SH-SY5Y (cell line): ENCODE measurements at regions not wholly inside any gene's neighbourhood (a gene's known extent, or its start where the extent isn't known, plus 50 kb on each side); places are given as distances from the start of the nearest gene placed in this dataset.

Experiments
- GATA2 ChIP-seq: IDR thresholded peaks from 2 replicates; pipeline ENCODE4 v1.6.1; 2011; ENCODE audit warnings: mild to moderate bottlenecking, low read depth, low read length
- GATA3 ChIP-seq: IDR thresholded peaks from 2 replicates; pipeline ENCODE4 v1.6.1; 2011; ENCODE audit warnings: low read depth, mild to moderate bottlenecking, low read length, moderate library complexity

DNA sequence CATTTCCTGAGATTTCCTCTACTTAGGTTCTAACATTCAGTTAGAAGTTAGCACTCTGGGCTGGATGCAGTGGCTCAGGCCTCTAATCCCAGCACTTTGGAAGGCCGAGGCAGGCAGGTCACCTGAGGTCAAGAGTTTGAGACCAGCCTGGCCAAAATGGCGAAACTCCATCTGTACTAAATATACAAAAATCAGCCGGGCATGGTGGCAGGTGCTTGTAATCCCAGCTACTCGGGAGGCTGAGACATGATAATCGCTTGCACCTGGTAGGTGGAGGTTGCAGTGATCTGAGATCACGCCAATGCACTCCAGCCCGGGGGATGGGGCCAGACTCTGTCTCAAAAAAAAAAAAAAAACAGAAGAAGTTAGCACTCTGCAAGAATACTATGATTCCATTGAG lies 1430.9 kb downstream of the CDH11 start:
- TF ChIP-seq GATA2 (no peak), GATA3 (no peak)
